ENCODE measurements at regions not wholly inside any gene's neighbourhood (a gene's known extent, or its start where the extent isn't known, plus 50 kb on each side); places are given as distances from the start of the nearest gene placed in this dataset.

DNA sequence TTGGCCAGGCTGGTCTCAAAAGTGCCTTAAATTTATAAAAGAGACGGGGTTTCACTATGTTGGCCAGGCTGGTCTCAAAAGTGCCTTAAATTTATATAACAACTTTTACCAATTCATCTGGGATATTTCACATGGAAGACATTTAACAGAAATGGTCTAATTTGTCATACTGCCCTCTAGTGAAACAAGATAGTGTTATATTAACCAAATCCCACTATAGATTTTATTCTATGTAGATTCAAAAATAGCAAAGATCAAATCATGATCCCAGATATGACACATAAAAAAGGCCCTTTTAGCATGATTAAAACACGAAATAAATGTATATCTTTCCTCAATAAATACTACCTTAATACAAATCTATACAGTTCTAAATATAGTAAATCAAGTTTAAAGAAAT lies 102.8 kb upstream of the TFAP2D start:
- peak; percentile 9 for DNase-seq (ENCODE audit: low spot score)

DNA sequence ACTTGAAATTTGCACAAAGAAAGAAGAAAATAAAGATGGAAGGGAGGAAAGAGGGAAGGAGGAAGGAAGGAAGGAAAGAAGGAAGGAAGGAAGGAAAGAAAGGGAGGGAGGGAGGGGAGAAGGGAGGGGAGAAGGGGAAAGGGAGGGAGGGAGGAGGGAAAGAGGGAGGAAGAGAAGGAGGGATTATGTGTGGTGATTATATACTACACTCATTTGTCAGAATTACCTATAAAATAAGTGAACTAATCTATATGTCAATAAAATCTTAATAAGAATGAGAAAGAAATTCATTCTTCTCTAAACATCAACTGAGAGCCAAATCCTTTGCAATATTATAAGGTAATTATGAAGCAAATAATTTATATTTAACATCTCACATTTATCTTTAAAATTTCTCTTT lies 77.9 kb upstream of the TFAP2D start:
- no peak for DNase-seq (ENCODE audit: low spot score)

DNA sequence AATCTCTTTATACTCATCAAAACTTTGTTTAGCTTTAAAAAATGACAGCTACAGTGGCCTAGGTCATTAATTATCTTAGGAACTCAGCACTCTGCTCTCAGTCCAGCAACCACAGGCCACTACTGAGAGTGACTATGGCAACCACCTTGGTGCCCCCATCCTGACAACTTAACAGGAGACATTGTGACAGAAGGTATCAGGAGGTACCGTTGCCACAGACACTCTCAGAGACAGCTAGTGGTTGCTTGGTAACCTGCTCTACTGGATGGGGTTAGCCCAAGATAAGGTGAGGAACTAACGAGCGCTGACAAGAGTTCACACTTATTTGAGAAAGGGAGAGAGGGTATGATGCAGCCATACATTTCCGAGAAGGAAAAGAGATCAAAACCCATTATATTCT lies 76.1 kb upstream of the TFAP2D start:
- no peak for DNase-seq (ENCODE audit: low spot score)

DNA sequence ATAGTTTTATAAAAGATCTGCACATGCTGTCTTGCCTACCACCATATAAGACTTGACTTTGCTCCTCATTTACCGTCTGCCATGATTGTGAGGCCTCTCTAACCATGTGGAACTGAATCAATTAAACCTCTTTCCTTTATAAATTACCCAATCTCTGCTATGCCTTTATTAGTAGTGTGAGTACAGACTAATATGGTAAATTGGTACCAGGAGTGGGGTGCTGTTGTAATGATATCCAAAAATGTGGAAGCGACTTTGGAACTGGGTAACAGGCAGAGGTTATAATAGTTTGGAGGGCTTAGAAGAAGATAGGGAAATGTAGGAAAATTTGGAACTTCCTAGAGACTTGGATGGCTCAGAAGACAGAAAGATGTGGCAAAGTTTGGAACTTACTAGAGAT lies 64.2 kb upstream of the TFAP2D start:
- no peak for DNase-seq (ENCODE audit: low spot score)

DNA sequence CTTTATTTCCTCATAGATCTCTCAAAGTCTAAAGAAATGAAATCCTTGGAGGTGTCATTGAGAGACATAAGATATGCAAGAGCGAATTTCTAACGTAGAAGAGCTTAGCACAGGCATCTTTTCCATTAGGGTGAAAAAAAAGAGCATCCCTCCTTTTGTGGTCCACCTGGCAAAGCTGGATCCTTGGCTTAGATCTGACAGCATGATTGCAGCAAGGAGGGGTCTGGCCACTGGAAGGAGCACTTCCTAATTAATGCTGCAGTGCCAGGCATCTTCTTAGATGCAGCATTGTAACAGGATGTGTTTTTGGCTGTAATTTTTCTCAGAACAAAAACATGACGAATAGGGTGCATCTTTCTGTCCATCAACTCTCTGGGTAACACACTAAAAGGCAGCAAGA lies 60.1 kb upstream of the TFAP2D start:
- no peak for DNase-seq (ENCODE audit: low spot score)

DNA sequence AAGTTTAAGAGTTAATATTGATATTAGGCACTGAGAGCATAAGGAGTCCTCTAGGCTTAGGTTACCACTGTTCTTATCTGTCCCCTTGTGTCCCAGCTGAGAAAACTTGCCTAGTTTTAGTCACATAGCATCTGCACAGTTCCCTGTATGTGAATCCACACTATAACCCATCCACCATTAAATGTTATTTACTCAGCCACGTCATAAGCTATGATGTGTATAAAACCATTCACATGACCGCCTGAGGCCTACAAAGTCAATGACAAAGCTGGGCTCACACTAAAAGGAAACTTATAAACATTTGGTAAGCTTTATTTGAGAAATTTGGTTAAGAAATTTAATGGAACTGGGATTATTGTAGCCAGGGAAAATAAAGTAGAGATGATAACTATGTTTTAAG lies 59.2 kb upstream of the TFAP2D start:
- peak; percentile 35 for DNase-seq (ENCODE audit: low spot score)

DNA sequence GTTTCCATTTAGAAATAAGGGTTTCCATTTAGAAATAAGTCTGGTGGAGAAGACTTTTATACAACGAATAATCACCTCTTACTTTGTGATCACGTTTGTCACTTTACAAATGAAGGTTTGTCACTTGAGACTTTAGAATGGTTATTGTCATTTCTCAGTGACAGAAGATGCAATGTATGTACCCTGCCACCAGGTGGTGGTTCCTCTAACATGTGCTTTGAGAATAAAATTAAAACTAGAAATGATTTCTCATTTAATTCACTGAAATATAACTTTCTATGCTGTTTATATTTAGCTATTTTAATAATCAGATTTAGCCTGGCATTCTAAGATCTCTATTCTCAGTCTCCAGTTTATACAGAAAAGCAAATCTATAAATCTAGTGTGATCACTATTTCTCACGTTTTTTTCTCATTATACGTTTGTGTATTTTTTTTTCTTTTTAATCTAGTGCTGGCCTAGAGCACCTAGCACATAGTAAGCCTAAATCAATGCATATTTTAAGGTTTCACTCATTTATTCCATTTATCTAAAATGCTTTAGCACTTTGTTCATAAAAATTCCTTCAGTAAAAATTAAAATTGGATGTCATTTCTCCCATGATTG lies 57.4 kb upstream of the TFAP2D start:
- peak; percentile 29 for DNase-seq (ENCODE audit: low spot score)

DNA sequence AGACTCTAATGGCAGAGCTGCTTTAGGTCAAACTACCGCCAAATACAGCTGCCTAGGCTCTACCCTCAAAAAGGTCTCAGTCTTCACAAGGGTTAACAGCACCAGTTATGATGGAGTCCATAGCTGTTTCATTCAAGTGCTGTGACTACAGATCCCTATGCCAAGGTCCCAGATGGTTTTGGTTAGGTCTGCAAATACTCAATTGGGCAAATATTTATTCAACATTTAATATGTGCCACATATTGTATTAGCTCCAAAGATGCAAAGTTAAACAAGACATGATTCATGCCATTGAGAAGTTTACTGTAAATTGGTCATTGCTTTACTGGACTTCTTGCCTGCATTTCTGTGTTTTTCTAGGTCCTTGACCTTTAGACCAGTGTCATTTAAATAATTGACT lies 55.8 kb upstream of the TFAP2D start:
- DNase-seq (ENCODE audit: low spot score) = no peak

DNA sequence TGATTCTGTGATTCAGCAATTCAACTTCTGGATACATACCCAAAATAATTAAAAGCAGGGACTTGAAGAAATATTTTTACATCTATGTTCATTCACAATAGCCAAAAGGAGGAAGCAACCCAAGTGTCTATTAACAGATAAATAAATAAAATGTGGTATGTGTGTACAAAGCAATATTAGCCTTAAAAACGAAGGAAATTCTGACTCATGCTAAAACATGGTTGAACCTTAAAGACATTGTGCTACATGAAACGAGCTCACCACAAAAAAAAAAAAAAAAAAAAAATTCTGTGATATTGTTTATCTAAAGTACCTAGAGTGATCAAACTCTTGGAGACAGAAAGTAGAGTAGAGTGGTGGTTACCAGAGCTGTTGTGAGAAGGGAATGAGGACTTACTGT lies 54.8 kb upstream of the TFAP2D start:
- DNase-seq (ENCODE audit: low spot score) = no peak

DNA sequence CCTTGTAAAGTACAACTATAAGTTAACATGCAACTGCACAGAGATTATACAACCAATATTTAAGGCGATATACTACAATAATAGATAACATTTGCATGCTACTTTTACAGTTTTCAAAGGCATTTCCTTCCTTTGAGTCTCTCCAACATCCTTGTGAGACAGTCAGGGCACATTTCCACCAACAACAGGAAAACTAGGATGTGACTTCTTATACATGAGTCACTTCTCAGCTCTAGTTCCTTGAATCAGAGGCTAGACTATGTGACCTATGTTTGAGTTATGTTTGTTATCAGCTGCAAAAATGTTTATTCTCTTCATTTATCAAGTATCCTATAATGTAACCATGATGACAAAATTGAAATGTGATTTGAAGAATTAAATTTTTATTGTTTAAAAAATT lies 51.7 kb upstream of the TFAP2D start:
- DNase-seq (ENCODE audit: low spot score) = no peak

Measured in H4 (cell line).